ENCODE measurements at regions not wholly inside any gene's neighbourhood (a gene's known extent, or its start where the extent isn't known, plus 50 kb on each side); places are given as distances from the start of the nearest gene placed in this dataset.
A peak's percentile ranks its signal among the peaks of the same experiment; 100 is the strongest.
"Not testable (repeated sequence)": the region's sequence is repeated elsewhere in the genome, so short reads cannot be mapped to it uniquely, and the experiment has no call there.

DNA sequence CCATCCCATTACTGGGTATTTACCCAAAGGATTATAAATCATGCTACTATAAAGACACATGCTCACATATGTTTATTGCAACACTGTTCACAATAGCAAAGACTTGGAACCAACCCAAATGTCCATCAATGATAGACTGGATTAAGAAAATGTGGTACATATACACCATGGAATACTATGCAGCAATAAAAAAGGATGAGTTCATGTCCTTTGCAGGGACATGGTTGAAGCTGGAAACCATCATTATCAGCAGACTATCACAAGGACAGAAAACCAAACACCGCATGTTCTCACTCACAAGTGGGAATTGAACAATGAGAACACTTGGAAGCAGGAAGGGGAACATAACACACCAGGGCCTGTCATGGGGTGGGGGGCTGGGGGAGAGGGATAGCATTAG, 249.6 kb upstream of the RASGRP1 start:
- not testable (repeated sequence) for DNase-seq (ENCODE audit: low spot score)

DNA sequence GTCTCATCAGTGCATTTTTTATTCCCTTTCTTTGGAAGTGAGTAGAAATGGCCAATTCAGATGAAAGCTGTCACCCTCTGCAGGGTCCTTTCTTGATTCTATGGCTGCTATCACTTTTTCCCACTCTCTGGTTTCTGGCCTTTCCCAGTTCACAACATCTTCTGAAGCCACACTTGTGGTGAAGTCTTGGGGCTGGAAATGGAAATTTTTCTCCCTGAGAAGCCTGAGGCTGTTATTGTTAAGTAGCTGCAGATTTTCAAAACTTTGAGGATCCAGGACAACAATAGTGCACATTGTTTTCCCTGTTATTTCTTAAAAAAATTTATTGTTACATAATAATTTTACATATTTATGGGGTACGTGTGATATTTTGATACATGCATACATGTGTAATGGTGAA, 250.3 kb upstream of the RASGRP1 start:
- no peak for DNase-seq (ENCODE audit: low spot score)

DNA sequence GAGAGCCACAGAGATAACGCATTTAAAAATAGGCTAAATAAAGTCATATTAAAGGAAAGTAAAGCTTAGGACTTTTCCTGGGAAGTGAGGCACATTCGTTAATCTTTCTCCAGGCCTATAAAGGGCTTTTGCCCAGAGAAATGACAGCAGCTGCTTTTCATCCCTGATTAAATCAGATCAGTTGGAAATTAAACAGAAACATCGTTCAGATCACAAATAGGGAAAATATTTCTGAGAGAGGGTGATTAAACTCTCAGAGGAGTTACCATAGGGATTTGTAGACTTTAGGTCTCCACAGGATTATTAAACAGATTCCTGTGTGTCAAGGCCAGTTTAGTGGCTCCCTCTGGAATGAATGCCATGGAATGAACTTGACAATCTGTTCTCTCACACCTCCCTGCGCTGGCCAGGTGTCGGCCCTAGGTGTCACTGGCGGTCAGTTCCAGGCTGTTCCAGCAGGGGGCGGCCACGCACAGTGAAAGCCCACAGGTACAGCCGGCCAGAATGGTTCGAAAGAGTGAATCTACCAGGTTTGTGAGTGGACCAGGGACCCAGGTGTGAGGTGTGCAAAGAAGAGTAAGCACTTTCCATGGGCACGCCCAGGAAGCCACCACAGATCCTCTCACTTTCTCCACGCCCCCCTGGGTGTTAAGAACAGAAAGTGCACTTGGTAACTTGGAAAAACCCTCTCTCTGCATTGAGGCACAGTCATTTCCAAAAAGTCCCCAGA, 253.0 kb upstream of the RASGRP1 start:
- peak; percentile 85 for DNase-seq (ENCODE audit: low spot score)

DNA sequence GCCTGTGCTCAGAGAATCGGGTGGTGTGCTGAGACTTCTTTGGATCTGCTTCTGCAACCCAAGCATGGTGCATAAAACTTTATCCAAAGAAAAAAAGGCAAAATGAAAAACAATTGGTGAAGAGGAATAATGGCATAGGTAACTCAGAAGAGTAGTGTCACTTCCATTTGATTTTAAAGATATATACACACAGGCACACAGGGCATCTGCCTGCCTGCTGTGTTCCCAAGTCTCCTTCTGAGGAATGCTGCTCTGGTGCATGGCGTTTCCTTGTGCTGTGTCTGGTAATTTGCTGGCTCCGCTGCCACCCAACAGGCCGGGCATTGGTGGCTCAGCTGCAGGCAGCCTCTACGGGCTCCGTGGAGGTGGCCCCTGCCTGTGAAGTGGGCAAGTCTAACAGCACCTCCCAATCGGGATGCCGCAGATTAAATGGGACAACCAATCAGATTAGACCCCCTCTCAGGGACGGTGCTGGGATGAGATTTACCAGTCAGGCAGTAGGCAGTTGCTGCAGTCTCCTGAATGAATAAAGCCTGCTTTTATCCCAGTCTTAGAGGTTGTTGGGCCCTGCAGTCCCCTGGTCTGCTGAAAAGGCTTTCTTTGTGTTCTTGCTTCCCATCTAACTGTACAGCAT, 253.7 kb upstream of the RASGRP1 start:
- no peak for DNase-seq (ENCODE audit: low spot score)

DNA sequence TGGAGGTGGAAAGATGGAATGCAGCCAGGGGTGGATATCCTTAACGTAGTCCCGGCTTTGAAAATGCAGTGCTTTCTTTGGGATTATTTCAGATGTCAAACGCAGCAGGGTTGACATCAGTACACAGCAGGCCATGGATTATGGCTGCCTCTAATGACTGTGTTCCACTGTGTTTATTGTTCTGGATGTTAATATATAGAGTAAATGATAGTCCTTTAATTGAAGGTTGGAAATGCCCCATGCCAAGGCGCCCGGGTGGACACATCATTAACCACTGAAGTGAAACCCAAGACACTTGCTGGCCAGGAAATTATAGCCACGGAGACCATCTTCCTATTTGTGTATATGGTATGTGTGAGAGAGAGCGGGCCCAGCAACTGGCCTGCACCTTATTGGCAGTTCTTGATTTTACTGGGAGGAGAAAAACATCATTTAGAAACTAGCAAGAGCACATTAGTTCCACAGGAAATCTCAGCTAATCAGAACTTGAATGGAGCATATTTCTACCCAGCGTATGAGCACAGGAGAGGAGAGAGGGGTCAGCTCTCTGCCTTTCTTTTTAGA, 254.9 kb upstream of the RASGRP1 start:
- no peak for DNase-seq (ENCODE audit: low spot score)

DNA sequence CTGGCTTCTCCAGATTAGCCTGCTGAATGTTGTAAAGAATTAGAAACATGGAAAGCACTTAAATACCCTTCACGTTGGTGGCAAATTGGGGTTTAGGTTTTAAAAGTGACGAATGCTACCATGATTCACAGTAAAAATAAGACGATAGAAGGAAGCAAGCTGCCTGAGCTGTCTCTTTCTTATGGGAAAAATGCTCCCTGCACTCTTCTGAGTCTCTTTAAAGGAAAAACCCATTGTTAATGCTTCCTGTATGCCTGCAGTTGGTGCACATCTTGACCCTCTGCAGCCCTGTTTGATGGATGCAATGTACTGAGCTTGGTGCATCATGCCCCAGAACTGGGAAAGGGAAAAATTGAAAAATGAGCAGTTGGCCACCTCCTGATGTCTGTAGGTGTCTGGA, 258.6 kb upstream of the RASGRP1 start:
- DNase-seq (ENCODE audit: low spot score): no peak

DNA sequence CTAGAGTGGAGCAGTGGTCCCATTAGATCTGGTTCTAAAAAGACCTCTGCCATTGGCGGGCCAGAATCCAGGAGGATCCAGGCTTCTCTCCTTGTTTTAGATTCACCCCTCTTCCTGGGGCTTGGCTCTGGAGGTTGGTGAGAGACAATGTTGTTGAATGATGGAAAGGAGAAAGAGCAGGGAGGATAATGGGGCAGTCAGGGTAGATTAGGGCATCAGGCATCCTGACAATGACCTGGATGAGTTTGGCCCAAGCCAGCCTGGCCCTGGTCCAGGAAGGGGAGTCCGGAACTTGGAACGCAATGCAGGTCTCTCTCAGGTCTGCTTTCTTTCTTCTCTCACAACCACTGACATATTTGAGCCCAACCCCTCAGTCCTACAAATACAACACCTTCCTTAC, 260.1 kb upstream of the RASGRP1 start:
- DNase-seq (ENCODE audit: low spot score): no peak

DNA sequence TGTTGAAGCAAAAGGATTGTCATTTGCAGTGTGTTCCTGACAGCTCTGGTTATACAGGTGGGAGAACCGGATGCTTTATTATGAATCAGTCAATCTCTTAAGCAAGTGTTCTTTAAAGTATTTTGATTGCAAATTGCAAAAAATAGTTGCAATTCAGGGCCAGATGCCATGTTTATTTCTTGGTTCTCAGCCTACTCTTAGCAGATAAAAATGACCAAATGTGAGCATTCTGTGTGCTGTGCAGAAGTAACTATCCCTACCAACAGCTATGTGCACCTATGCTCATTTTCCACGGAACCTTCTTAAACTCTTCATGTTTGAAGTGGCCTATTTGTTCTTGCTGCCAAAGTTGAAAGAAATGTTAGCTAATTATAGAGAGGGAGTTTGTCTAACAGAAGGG, 262.3 kb upstream of the RASGRP1 start:
- no peak for DNase-seq (ENCODE audit: low spot score)

DNA sequence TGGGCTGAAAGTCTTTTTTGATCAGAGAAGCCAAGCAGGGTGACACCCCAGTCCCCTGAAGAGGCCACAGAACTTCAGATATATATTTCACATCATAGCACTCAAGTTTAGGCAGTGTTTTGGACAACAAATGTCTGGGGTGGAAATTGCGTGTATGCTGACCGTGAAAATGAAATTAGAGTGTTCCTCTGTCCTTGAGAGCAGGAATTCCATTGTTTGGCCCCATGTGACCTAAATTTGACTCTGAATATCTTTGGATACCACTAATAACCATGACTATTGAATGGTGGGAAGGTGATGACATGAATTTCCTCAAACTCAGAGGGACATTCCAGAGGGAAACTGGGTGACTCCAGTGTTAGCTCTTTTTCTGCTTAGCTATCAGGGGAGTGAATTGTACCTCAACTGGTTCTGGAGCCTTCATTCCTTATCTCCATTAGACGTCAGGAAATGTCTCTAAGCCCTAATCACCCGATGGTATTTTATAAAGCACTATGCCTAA, 263.5 kb upstream of the RASGRP1 start:
- no peak for DNase-seq (ENCODE audit: low spot score)

DNA sequence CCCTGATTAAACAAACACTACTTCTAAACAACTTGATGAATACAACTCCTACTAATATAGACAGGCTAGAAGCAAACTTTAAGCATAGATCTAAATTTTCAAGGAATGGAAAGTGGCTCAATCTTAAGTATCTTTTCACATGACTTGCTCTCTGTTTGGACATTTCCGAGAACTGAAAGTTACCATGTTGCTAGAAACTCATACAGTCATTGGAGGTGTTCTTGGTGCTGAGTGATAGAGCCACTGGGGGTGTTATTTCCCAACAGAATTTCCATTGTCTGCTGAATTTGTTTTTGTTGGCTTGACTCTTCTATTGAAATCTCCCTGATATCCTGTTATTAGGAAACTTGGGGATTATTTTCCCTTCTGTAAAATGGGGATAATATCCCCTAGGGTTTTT, 264.5 kb upstream of the RASGRP1 start:
- no peak for DNase-seq (ENCODE audit: low spot score)

DNA sequence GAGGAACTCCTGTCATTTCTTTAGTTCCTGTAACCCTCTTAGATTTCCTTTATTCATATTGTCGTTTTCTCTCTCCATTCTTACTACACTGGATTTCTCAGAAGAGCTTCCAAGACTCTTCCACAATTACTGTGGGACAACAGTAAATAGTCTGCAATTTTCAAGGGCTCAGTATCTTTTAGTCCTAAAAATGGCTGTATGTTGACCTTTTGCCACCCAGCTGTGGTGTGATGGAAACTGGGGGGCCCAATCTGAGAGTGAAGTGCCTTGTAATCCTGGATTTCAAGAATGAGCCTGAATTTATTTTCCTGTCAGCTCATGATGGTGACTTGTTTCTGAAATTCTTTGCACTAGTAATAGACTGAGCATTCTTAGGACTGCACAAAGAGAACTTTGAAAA, 277.6 kb upstream of the RASGRP1 start:
- no peak for DNase-seq (ENCODE audit: low spot score)

DNA sequence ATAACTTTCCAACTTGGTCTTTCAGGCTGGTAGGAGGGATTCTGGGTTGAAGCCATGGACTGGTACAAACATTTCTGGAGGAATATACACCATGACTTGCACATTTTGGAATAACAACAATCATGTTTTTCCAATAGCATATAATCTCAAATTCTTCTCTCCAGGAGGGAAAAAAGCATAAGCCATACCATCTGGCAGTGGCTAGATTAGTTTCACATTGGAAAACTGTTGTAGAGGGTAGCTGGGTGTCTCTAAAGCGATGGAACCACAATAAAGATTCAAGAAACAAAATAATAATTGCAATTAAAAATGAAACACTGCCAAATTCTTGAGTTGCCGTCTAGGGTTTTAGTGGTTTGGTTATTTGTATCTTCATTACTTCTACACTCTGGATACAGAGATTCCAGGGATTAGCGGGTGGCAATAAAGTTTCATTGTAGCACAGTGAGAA, 278.5 kb upstream of the RASGRP1 start:
- DNase-seq (ENCODE audit: low spot score): no peak

DNA sequence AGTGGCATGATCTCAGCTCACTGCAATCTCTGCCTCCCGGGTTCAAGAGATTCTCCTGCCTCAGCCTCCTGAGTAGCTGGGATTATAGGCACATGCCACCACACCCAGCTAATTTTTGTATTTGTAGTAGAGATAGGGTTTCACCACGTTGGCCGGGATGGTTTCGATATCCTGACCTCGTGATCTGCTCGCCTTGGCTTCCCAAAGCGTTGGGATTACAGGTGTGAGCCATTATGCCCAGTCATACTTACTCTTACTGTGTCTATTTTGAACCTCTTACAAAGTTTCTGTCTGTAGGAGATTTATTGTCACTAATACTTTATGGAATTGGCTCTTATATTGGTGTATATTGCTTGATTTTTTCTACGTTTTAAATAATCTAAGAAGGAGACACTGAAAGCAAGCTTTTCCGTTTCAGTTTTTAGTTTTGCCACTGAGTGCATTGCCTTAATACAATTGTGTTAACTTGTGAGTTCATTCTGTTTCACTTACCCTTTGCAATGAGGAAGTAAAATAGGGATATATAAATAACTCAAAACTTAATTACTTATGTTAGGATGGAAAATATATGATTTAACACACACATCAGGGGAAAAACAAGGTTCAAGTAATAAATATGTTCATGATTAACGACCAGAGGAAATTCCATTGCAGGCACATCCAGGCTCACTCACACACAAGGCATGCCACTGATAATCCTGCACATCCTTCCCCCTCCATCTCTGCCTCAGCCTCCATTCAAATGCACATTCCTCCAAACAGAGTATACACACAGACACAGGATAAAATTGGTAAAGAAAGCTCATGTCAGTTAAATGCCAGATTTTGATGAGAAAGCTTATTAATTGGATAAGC, 279.3 kb upstream of the RASGRP1 start:
- no peak for DNase-seq (ENCODE audit: low spot score)

DNA sequence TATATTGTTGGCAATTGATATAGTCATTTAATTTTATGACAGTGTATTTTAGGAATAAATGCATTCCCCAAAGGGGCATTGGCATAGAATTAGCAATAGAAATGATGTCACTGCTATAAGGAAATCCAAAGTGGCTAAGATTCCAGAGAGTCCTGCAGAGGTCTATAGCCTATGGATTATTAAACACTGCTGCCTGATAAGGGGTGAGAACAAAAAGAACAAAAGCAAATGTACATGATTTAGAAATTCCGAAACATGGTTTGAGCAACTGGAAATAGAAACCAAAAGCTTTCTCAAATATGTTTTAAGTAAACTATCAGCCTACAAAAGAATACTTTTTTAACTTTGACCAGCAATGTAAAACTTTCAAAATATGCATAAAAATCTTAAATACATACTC, 280.1 kb upstream of the RASGRP1 start:
- no peak for DNase-seq (ENCODE audit: low spot score)

DNA sequence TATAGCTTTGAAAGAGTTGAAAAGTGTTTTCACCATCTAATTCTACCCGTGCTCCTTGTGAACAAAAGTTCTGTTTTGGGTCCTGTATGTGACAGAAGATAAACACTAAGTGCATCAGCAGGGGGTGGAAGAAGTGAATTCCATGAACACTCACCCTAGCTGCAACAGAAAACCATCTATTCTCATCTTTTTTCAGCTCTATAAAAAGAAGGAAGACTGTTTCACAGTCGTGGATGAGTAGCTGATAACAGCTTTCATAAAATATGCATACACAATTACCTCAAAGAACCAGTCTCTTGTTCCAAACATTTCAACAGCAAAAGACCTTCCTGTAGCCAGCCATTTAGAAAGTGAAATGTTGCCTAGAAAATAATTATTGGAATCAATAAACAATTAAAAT, 281.7 kb upstream of the RASGRP1 start:
- DNase-seq (ENCODE audit: low spot score): no peak

DNA sequence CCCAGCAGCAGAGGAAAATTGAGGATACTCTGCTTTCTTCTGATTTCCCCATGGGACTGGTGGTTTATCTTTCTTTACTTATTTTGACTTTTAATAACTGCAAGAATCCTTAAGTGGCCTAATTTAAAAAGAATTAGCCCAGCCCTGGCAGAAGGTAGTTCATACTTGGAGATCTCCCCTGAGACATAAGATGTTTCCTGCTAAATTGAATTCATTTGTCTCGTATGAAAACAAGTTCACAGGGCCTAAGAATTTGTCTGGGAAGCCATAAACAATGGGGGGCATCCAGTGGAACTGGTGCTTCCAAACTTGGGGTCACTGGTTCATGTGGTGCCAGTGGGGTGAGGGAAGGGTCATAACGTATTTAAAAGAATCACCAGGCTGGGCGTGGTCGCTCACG, 283.1 kb upstream of the RASGRP1 start:
- no peak for DNase-seq (ENCODE audit: low spot score)

DNA sequence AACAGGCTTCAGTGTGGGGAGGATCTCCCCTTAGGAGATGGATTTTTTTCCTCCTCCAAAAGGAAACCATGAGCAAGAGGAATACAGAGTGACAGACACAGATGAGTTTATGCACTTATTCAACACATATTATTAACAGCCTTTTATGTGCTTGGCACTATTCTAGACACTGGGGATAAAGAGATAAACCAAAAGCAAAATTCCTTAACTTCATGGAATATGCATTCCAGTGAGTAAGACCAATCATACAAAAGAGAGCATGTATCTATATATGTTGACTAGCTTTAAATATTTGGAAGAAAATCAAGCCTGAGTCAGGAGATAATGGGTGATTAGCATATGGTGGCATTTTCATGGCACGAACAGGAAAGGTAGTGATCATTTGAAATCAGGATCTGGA, 284.4 kb upstream of the RASGRP1 start:
- DNase-seq (ENCODE audit: low spot score): no peak

DNA sequence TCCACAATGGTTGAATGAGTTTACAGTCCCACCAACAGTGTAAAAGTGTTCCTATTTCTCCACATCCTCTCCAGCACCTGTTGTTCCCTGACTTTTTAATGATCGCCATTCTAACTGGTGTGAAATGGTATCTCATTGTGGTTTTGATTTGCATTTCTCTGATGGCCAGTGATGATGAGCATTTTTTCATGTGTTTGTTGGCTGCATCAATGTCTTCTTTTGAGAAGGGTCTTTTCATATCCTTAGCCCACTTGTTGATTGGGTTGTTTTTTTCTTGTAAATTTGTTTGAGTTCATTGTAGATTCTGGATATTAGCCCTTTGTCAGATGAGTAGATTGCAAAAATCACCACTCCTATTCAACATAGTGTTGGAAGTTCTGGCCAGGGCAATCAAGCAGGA, 287.6 kb upstream of the RASGRP1 start:
- not testable (repeated sequence) for DNase-seq (ENCODE audit: low spot score)

DNA sequence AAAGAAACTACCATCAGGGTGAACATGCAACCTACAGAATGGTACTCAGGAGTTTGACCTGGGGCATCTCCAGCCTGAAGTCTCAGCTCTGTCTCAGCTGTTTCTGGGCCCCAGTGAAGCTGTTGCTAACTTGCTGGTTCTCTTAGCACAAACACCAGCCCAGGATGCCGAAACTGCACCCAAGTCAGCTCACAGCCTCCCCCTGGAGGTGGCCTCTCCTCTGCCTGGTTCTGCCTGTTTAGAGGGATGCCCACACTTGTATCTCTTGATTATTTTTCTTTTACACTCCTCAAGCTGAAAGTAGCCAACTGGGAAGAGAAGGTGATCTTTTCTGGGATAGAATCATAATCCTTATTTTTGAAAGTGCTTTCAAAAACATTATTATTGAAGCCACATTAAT, 289.0 kb upstream of the RASGRP1 start:
- no peak for DNase-seq (ENCODE audit: low spot score)

DNA sequence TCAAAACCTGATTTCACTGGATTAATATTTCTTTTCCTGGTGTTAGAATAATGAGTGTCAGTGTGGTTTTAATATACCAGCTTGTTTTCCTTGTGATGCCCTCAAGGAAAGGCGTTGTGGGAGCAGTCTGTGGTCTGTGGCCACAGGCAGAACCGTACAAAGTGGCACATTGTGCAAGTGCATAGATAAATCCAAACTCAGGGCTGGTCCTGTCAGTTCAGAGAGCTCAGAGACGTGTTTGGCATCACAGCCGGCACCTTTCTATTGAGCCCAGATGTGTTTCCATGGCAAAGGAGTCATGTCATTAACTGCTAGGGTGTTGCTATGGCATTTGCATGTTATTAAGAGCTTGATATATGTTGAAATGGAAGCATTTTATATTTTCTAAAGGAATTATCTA, 289.9 kb upstream of the RASGRP1 start:
- DNase-seq (ENCODE audit: low spot score): no peak

DNA sequence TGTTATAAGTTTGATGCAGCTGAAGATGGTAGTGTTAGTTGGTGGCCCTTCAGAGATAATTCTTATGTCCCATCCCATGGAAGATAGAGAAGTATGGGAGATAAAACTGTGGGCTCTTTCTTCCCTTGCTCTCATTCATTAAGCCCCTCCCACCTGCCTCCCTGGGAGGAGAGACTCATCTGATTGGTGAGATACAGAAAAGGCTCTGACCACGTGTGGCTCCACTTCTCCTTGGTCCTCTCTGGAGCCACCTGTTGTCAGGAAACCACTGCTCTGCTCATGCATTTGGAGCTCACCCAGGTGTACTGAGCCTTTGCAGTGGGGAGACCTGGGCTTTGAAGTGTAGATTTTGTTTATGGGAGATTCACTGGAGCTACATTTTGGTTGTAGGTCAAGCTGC, 293.2 kb upstream of the RASGRP1 start:
- no peak for DNase-seq (ENCODE audit: low spot score)

DNA sequence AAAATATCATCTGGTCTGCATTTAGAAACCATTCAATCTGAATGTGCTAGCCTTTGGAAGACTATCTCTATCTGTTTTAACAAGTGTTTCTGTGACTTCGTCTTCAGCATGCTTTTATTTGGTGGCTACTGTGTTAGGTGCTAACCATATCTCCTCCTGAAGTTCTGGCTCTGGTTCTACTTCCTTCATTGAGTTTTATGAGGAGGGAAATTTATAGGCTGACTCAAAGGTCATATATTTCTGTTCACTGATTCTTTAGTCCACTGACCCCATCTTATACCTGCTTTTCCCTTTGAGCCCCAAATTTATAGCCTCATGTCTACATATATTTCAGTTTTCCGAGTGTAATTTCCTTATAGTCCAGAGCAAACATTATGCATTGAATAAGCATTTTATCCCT, 295.0 kb upstream of the RASGRP1 start:
- no peak for DNase-seq (ENCODE audit: low spot score)

All from ureter (tissue), 1 donor.